H54 (cell line): ENCODE measurements at regions not wholly inside any gene's neighbourhood (a gene's known extent, or its start where the extent isn't known, plus 50 kb on each side); places are given as distances from the start of the nearest gene placed in this dataset.

ENCODE experiments used
- DNase-seq: peaks from one replicate; pipeline ENCODE4 v3.0.0; 2011; ENCODE audit warnings: low spot score, mixed read lengths; ENCODE audit not compliant: insufficient read length
- FAIRE-seq: peaks from 3 replicates; lab custom pipeline; 2011; peaks lifted over from hg19 to GRCh38; lab: Jason Lieb, UNC
- POLR2A ChIP-seq: IDR thresholded peaks from 2 replicates; pipeline ENCODE4 v1.6.1; 2011; ENCODE audit warnings: low read depth, mild to moderate bottlenecking, low read length

GRCh38 chr6:4587171-4587570 lies 189.0 kb upstream of the CDYL start:
- FAIRE-seq (no peak), DNase-seq (no peak)

GRCh38 chr6:4586469-4586859 lies 189.7 kb upstream of the CDYL start:
- no peak for FAIRE-seq
- no peak for DNase-seq
- no peak for TF ChIP-seq POLR2A

More at GRCh38 chr6:4587171-4587570, 189.0 kb upstream of the CDYL start:
- TF ChIP-seq POLR2A, result no peak

GRCh38 chr6:4585682-4586468 lies 190.3 kb upstream of the CDYL start:
- no peak for FAIRE-seq
- DNase-seq, result no peak
- no peak for TF ChIP-seq POLR2A

- FAIRE-seq (no peak), DNase-seq (no peak)
- no peak for TF ChIP-seq POLR2A
These were observed 191.4 kb upstream of the CDYL start for GRCh38 chr6:4584801-4585200.

GRCh38 chr6:4582506-4583417 lies 193.4 kb upstream of the CDYL start:
- FAIRE-seq (no peak), DNase-seq (no peak)
- TF ChIP-seq POLR2A, result no peak

- peak; percentile 62 for FAIRE-seq
- no peak for TF ChIP-seq POLR2A
- DNase-seq, result peak; percentile 47
These were observed 194.5 kb upstream of the CDYL start for GRCh38 chr6:4581468-4582385.

- no peak for TF ChIP-seq POLR2A
- DNase-seq (no peak), FAIRE-seq (no peak)
These were observed 195.8 kb upstream of the CDYL start for GRCh38 chr6:4580361-4580760.

- no peak for DNase-seq
- no peak for FAIRE-seq
- no peak for TF ChIP-seq POLR2A
These were observed 198.8 kb upstream of the CDYL start for GRCh38 chr6:4577406-4577805.

- FAIRE-seq (no peak), DNase-seq (no peak)
- no peak for TF ChIP-seq POLR2A
These were observed 200.5 kb upstream of the CDYL start for GRCh38 chr6:4575714-4576113.

GRCh38 chr6:4574007-4574406 lies 202.2 kb upstream of the CDYL start:
- DNase-seq (no peak), FAIRE-seq (no peak)
- no peak for TF ChIP-seq POLR2A

GRCh38 chr6:4571011-4571410 lies 205.2 kb upstream of the CDYL start:
- DNase-seq (no peak), FAIRE-seq (no peak)
- no peak for TF ChIP-seq POLR2A

- TF ChIP-seq POLR2A, result no peak
- FAIRE-seq, result no peak
- DNase-seq, result no peak
These were observed 208.1 kb upstream of the CDYL start for GRCh38 chr6:4568138-4568537.

GRCh38 chr6:4567141-4567540 lies 209.1 kb upstream of the CDYL start:
- DNase-seq, result no peak
- FAIRE-seq, result no peak
- no peak for TF ChIP-seq POLR2A
